A549 (cell line): ENCODE measurements at regions not wholly inside any gene's neighbourhood (a gene's known extent, or its start where the extent isn't known, plus 50 kb on each side); places are given as distances from the start of the nearest gene placed in this dataset.

Experiments used
- BHLHE40 ChIP-seq: IDR thresholded peaks from 2 replicates; pipeline ENCODE4 v1.6.1; 2012; ENCODE audit warnings: low read depth, low read length, inconsistent platforms
- CTCF ChIP-seq: fragments of >200 bp; sonication (Bioruptor Twin); formaldehyde crosslinking; IDR thresholded peaks from 3 replicates; pipeline ENCODE4 v1.5.1; 2016
- EP300 ChIP-seq, 2 experiments: fragments of >200 bp; sonication (Bioruptor Twin); formaldehyde crosslinking; IDR thresholded peaks; 2 replicates in 1 of 2; 3 replicates in 1 of 2; pipeline ENCODE4 v1.6.1; 2016 to 2017
- HDAC2 ChIP-seq: fragments of 200-600 bp; sonication (generic); IDR thresholded peaks from 2 replicates; pipeline ENCODE4 v1.6.1; 2016
- NFE2L2 ChIP-seq: fragments of 150-350 bp; conservative IDR thresholded peaks from 2 replicates; pipeline ENCODE4 v1.6.1; 2014; ENCODE audit warnings: low read length
- POLR2AphosphoS2 ChIP-seq: conservative IDR thresholded peaks from 2 replicates; pipeline ENCODE4 v1.6.1; 2012; ENCODE audit warnings: low read length, improper control_type of control experiment, inconsistent platforms
- RCOR1 ChIP-seq: fragments of 150-350 bp; IDR thresholded peaks from 2 replicates; pipeline ENCODE4 v1.6.1; 2014; ENCODE audit warnings: antibody characterized with exemption, low read length, low read depth
- REST ChIP-seq: fragments of 200-600 bp; sonication (generic); IDR thresholded peaks from 2 replicates; pipeline ENCODE4 v1.6.1; 2016; ENCODE audit warnings: antibody characterized with exemption, mild to moderate bottlenecking, moderate library complexity
- USF2 ChIP-seq: fragments of 450-650 bp; IDR thresholded peaks from 2 replicates; pipeline ENCODE4 v1.6.1; 2014; ENCODE audit warnings: antibody characterized with exemption
- ZC3H11A ChIP-seq: fragments of 450-650 bp; IDR thresholded peaks from 2 replicates; pipeline ENCODE4 v1.6.1; 2014; ENCODE audit warnings: antibody characterized with exemption, mild to moderate bottlenecking

- TF ChIP-seq CTCF (no peak), REST (no peak), BHLHE40 (no peak), HDAC2 (no peak), POLR2AphosphoS2 (no peak), USF2 (no peak), NFE2L2 (no peak), RCOR1 (no peak), EP300 (IDR thresholded peaks at IDR 0.05) (no peak), ZC3H11A (no peak)
These were observed 265.1 kb upstream of the COL8A1 start for GRCh38 chr3:99373088-99373845.
